ENCODE measurements at regions not wholly inside any gene's neighbourhood (a gene's known extent, or its start where the extent isn't known, plus 50 kb on each side); places are given as distances from the start of the nearest gene placed in this dataset.

GRCh38 chr6:163867518-163868292 is 453.2 kb downstream of the QKI start:
- Histone ChIP-seq H3K4me2 (ENCODE audit: control insufficient read depth, extremely low read depth, insufficient read depth, low read depth, low read length) (no peak overlapping the region), H3K9ac (ENCODE audit: control insufficient read depth, extremely low read depth, insufficient read depth, low read length) (no peak overlapping the region), H3K9me3 (ENCODE audit: control insufficient read depth, low read depth, low read length) (no peaks in the 10 kb centered on the region), H3K27ac (ENCODE audit: control insufficient read depth, insufficient read depth, low read length) (no peak overlapping the region), H2AFZ (ENCODE audit: control insufficient read depth, low read length) (no peak overlapping the region), H3K4me3 (ENCODE audit: control insufficient read depth in 2 of 3, extremely low read depth in 1 of 3, insufficient read depth in 2 of 3, low read depth in 1 of 3, low read length in 3 of 3) (no peak overlapping the region), H3K27me3 (ENCODE audit: control insufficient read depth, extremely low read depth, insufficient read depth, low read length) (no peaks in the 10 kb centered on the region), H3K4me1 (ENCODE audit: control insufficient read depth, extremely low read depth, insufficient read depth, low read length) (no peaks in the 10 kb centered on the region), H3K36me3 (ENCODE audit: control insufficient read depth in 2 of 2, extremely low read depth in 1 of 2, insufficient read depth in 2 of 2, low read length in 2 of 2) (no peaks in the 10 kb centered on the region), H3K9me1 (ENCODE audit: control insufficient read depth, extremely low read depth, insufficient read depth, low read length) (no peaks in the 10 kb centered on the region), H3K79me2 (ENCODE audit: control insufficient read depth, insufficient read depth, low read length) (no peaks in the 10 kb centered on the region), H4K20me1 (ENCODE audit: control insufficient read depth, extremely low read depth, insufficient read depth, low read length) (no peaks in the 10 kb centered on the region)
- dilution Hi-C loops (cut with MboI; ENCODE audit: extremely low pct_ligation_motif_present, low sequenced_read_pairs): no loop called here
- FAIRE-seq: no peak
- no peak for TF ChIP-seq EZH2 (IDR thresholded peaks at IDR 0.05; ENCODE audit: low read length)
- no peak for TF ChIP-seq CTCF (optimal IDR thresholded peaks at IDR 0.05 in 1 of 3, IDR thresholded peaks at IDR 0.05 in 1 of 3, conservative IDR thresholded peaks at IDR 0.05 in 1 of 3; ENCODE audit: extremely low read depth in 1 of 3, insufficient read depth in 2 of 3, low read length in 3 of 3)
- no peak for DNase-seq (ENCODE audit: low read depth, low spot score)

GRCh38 chr6:163866192-163866591 is 451.7 kb downstream of the QKI start:
- no peak overlapping the region for H3K4me2 ChIP-seq (ENCODE audit: control insufficient read depth, extremely low read depth, insufficient read depth, low read depth, low read length)
- H3K27me3 ChIP-seq (ENCODE audit: control insufficient read depth, extremely low read depth, insufficient read depth, low read length): no peaks in the 10 kb centered on the region
- H2AFZ ChIP-seq (ENCODE audit: control insufficient read depth, low read length): no peak overlapping the region
- FAIRE-seq (no peak), DNase-seq (ENCODE audit: low read depth, low spot score) (no peak)
- no peaks in the 10 kb centered on the region for H3K9me3 ChIP-seq (ENCODE audit: control insufficient read depth, low read depth, low read length)
- H3K27ac ChIP-seq (ENCODE audit: control insufficient read depth, insufficient read depth, low read length): no peak overlapping the region
- H3K79me2 ChIP-seq (ENCODE audit: control insufficient read depth, insufficient read depth, low read length): no peaks in the 10 kb centered on the region
- H4K20me1 ChIP-seq (ENCODE audit: control insufficient read depth, extremely low read depth, insufficient read depth, low read length): no peaks in the 10 kb centered on the region
- TF ChIP-seq CTCF (optimal IDR thresholded peaks at IDR 0.05 in 1 of 3, IDR thresholded peaks at IDR 0.05 in 1 of 3, conservative IDR thresholded peaks at IDR 0.05 in 1 of 3; ENCODE audit: extremely low read depth in 1 of 3, insufficient read depth in 2 of 3, low read length in 3 of 3) (no peak), EZH2 (IDR thresholded peaks at IDR 0.05; ENCODE audit: low read length) (no peak)
- H3K4me3 ChIP-seq (ENCODE audit: control insufficient read depth in 2 of 3, extremely low read depth in 1 of 3, insufficient read depth in 2 of 3, low read depth in 1 of 3, low read length in 3 of 3): no peak overlapping the region
- no peak overlapping the region for H3K9ac ChIP-seq (ENCODE audit: control insufficient read depth, extremely low read depth, insufficient read depth, low read length)
- no peaks in the 10 kb centered on the region for H3K4me1 ChIP-seq (ENCODE audit: control insufficient read depth, extremely low read depth, insufficient read depth, low read length)
- H3K36me3 ChIP-seq (ENCODE audit: control insufficient read depth in 2 of 2, extremely low read depth in 1 of 2, insufficient read depth in 2 of 2, low read length in 2 of 2): no peaks in the 10 kb centered on the region
- dilution Hi-C loops (cut with MboI; ENCODE audit: extremely low pct_ligation_motif_present, low sequenced_read_pairs): no loop called here
- no peaks in the 10 kb centered on the region for H3K9me1 ChIP-seq (ENCODE audit: control insufficient read depth, extremely low read depth, insufficient read depth, low read length)

Measured in keratinocyte (primary cell).